ENCODE measurements at regions not wholly inside any gene's neighbourhood (a gene's known extent, or its start where the extent isn't known, plus 50 kb on each side); places are given as distances from the start of the nearest gene placed in this dataset.

DNA sequence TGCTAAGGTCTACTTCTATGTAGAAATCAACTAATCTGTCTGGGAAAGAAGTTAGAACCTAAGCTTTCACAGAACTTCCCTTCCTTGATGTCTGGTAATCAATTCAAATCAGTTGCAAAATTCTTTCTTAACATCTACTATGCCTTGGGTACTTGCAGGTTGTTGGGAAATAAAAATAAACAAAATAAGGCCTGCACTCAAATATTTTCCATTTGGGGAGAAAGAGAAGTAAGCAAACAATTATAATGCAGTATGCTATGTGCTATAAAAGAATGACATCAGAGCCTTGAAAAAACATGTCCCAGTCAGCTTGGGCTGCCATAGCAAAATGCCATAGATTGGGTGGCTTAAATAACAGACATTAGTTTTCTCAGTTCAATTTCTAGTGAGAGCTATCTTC, 425.9 kb upstream of the DCN start:
- FAIRE-seq = no peak

DNA sequence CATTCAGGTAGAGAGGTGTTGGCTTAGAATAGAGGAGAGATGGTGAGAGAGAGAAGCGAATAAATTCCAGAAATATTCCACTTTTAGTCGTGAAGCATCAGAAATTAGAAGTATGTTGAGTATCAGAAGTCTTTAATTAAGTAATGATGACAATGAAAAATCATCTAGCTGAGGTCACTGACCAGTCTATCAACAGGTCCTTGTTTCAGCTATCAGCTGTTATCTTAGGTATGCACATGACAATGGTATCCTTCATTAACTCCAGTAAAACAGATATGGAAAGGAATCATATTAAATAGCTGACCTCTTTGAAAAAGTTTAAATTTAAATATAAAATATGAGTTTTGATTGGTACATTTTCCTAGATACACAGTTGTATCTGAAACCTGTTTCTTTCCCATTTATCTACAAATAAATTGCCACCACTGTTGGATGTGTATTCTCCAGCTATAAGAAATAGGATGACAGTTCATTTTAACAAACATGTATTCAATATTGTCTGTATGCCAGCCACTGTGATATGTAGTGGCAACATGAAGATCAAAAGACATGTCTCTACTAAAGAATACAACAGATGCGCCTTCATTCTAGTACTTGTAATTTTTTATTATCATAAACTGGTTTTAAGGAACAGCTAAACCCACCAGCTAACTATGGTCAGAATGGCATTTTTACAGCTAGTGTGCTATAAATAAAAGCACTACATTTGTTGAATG, 424.2 kb upstream of the DCN start:
- FAIRE-seq = no peak

DNA sequence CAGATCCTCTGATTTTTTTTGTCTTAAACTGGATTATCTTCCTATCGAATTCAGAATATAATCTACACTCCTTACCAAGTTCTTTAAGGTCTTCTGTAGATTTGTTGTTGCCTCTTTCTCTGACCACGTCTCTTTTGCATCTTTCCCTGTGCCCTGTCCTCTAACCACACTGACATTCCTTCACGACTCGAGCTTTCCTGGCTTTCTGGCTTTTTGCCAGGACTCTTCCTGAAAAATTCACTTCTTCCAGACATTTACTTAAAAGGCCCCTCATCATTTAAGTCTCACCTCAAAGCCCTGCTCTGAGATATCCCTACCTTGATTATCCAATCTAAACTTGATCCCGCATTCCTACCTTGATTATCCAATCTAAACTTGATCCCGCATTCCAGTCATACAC, 422.3 kb upstream of the DCN start:
- FAIRE-seq = no peak

DNA sequence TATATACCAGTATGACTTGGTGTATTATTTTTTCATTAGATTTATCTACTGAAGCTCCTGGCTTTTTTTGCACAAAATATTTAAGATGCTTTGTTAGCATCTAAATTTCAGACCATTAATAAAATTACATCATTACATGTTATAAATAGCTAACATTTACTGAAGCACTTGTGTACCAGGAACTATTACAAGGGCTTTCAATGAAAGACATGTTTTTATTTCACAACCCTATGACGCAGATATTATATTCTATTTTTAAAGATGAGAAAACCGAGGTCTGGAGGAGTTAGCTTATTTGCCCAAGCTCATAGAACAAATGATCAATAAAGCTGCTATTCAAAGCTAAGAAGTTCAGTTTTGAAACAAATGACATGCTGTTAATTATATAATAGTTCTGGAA, 420.4 kb upstream of the DCN start:
- FAIRE-seq = no peak

DNA sequence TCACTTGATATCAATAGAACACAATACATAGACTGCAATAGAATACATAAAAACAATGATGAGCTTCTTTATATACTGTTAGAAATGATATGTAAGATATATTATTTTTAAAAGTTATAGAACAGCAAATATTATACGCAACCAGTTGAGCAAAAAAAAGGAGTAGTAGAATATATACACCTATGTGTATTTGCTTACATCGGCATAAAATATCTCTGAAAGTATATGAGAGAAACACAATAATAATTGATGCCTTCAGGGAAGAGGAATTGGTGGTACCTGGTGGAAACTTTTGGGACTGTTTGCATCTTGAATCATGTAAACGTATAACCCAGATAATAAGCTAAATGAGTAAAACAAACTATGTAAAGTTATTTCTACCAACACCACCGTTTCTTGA, 418.4 kb upstream of the DCN start:
- no peak for FAIRE-seq

DNA sequence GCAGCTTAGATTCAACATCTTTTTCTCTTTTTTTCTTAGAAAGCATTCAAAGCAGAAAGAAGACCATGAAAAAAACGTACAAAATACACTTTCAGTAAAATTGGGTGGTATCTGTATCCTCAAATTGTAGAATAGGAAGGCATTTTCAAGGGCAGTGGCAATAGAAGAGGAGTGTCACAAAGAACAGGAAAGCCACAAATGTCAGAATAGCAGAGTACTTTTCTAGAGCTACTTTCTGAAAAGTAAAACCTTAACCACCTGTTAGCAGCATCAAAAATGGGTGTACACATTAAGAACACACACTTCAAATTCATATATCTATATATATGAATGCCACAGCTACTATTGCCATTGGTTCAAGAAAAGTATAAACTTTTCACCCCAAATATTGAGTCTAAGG, 412.1 kb upstream of the DCN start:
- FAIRE-seq = no peak

DNA sequence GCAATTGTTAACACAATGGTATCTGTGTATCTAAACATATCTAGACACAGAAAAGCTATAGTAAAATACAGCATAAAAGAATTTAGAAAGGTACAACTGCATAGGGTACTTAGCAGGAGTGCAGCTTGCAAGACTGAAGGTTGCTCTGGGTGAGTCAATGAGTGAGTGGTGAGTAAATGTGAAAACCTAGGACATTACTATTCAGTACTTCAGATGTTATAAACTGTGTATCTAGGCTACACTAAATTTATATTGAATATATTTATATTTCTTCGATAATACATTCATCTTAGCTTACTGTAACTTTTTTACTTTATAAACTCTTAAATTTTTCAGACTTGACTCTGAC, 409.0 kb upstream of the DCN start:
- no peak for FAIRE-seq

DNA sequence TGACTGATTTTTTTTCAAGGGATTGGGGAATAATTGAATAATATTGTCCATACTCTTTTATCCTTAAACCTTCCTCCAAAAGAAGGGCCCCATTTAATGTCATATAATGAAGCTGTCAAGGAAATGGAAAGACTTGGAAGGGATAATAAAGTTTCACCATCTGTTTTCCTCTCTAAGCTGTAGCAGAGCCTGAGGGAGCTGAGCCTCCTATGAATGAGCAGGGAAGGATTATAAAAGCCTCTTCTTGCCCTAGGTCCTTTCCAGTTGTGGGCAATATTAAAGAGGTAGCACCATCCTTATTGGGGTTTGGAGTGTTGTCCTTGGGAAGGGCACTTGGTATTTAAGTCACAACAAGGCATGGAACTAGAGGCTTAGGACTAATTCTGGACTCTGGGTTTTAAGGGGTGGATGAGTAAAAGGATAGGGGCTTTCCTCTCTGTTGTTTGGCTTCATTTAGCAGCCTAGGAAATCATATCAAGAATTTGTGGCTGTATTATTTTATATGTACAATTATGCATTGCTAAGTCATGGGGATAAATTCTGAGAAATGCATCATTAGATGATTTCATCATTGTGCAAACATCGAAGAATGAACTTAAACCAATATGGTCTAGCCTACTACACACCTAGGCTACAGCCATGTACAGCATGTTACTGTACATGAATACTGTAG, 408.5 kb upstream of the DCN start:
- FAIRE-seq = no peak

DNA sequence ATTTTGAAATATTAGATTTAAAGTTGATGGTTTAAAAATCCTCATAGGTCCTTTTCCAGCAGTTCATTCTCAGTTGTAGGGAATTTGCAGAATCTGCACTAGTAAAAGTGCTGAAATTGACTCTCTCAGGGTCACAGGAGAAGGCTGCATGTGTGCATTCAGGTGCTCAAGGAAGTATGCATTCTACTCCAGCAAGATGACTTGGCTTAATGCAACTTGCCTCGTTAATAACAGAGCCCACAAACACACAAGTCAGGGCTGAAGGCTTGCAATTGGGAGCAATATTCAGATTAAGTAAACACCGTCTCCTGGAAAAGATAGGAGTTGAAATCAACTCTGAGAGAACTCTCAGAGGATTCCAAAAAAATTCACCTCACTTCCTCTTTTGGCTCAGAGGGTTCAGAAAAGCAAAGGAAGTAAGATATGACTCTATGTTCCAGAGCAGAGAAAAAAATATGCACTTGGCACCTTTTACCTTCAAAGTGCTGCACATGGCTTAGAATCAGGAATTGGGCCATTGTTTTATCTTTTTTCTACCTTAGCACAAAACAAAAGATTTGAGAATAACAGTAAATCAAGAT, 406.3 kb upstream of the DCN start:
- FAIRE-seq = no peak

DNA sequence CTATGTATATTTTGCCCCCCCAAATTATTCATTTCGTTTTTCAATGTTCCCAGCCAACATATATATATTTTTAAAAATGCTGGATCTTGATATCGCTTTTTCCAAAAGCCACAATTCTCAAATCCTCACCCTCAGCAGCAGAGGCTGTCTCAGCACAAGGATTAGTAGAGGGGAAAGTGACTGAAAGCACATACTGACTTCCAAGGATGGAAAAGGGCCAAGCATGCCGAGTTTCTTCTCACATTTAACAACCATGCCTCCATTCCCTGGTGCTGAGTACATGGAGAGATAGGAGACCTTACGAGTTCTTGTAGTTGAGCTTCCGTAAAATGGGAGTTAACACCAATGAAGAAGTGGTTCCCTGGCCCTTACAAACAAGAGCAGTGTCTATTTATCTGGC, 403.4 kb upstream of the DCN start:
- FAIRE-seq = no peak

DNA sequence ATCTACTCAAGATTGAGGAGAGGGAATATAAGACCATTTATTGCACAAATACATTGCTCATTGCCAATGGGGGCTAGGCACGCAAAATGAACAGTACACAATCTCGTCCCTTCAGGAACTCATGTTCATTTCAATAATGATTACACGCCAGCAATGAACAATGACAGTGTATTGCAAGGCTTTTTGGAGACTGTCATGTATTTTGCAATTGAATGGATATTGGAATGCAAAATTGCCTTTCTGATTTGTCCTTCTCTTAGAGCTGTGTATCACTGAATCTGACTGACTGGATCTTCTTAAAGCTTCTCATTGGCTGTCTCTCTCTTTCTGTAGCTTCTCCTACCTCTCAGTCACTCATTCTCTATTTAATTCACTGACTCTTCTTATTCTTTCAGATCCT, 400.2 kb upstream of the DCN start:
- no peak for FAIRE-seq

DNA sequence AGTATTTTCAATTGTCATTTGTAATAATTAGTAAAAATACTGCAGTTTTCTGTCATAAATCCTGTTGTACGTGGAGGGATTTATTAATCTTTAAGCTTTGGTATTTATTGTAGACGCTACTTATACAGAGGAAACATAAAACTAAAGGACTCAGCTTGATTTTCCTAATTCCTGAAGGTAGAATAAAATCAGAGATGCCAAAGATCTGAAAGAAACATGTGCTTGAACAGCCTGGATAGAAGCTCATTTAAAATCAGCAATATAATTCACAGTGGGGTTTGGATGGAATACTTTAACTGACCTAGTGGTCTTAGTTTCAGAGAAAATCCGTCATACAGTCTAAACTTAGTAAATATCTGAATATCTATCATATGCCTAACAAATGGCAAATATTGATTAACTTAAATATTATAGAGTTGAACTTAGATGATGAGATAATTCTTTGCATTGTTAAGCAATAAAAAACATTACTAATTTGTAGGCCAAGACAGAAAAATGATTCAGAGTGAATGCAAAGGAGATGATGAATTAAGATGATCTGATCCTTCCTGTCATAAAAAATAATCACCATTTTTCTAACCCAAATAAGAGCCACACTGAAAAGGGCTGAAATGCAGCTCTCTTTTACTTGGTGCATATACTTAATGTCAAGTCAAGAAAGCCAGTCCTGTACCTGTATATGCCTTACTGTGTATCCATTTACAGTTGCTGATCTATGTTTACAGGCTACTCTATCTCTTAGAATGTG, 397.1 kb upstream of the DCN start:
- FAIRE-seq = no peak

DNA sequence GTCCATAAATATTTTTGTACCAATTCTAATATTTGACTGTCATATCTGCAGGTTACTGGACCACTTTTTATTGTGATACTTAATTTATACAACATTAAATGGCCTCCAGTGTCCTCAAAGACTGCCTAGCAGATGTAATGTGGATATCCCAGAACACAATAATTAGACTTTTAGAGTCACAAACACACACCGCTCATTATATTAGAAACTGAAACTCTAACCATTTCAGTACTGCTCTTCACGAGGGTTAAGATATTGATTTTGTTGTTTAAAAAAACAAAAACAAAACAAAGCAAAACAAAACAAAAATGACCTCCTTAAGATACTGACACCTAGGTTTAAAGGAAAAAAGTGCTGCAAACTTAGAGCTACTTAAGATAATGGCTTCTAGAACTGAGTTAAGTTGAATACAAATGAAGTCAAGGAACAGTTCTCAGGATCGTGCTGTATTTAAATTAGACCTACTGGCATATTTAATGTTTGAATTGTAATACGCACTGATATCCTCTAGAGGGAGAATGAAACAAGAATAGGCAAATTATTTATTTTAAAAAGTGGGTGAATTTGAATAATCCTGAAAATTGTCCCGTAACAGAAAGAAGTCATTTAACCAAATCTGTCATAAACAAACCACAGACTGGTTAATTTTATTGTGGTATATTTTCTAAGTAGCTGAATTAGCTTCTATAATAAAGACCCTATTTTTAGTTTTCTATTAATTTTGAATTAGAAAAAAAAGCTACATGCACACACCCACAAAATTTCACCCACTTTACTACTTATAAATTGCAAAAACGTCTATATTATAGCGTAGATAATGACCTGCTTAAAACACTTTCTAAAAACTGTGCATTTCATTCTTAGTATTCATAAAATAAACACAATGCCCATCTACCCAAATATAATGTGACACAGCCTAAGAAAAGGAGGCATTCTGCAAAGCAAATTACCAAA, 395.2 kb upstream of the DCN start:
- peak; percentile 94 for FAIRE-seq

DNA sequence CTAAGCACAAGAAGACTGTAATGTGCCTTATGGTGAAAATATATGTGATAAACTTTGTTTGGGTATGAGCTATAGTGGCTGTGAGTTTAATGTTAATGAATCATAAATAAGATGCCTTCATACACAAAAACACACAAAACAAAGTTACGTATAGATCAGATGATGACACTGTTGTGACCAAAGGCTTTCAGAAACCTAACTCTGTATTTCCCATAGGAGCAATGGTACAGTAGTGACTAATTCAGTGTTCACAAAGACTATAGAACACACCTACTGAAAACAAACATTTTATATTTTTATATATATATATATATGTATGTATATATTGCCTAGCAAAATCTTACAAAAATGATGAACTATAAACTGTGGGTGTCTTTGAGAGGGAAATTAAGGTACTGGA, 393.8 kb upstream of the DCN start:
- FAIRE-seq = no peak

DNA sequence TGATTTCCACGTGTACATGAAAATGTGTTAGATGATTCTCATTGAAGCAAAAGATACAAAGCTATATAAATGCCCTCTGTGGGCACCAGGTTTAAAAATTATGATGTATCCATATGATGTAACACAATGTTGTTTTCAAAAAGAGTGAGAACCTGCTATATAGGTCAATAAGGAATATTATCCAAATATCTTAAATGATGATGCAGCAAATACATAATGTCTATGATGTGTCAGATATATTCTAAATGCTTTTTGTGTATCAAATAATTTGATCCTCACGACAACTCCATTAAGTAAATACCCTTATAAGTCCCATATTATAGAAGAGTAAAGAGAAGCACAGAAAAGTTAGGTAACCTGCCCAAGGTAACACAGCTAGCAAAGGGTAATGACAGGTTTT, 393.0 kb upstream of the DCN start:
- no peak for FAIRE-seq

DNA sequence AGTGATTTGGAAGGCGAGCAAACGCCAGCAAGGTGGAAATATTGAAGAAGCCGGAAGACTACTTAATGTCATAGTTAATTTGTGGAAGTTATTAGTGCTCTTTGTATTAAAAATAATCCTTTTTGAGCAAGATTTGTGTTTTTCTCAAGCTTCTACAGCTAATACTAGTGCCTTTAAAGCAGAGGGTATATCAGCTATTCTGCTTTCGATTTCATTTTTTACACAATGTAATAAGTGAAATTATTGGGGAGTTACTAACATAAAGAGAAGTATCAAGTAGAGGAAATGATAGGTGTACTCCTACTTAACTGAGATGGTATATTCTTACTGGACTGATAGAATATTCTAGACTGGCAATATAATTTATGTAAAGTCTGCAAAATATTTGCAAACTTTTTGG, 392.4 kb upstream of the DCN start:
- FAIRE-seq = no peak

DNA sequence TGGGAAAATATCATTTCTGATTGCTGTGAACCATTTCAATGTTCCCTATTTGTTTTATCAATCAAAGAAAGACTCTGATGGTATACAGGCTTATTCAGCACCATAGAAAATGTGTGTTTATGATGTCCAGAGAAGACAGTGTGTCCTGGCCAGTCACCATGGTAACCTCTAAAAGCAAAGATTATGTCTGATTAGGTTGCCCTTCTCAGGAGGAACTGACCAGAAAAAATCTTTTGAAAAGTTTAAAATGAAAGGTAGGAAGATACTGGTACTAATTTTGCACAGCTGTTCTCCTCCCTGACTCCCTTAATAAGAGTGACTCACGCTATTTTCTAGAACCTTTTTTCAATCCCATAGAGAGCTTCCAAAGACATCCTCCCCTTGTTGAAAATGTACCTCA, 391.8 kb upstream of the DCN start:
- no peak for FAIRE-seq

DNA sequence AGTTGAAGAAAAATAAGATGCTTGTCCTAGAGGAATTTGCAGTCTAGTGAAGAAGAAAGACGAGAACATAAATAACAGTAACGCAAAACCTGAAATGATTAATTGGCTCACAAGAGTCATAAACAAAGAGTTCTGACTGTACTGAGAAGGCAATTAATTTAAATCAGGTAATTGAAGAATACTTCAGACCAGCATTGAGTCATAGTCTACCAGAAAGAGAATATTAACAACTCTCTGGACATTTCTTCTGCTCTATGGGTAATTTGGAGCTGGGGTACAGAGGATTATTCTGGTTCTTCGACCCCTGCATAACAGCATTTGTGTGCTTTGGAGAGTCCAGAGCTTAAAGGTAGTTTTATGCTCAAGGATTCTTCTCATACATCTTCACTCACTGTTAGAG, 390.3 kb upstream of the DCN start:
- FAIRE-seq = no peak

DNA sequence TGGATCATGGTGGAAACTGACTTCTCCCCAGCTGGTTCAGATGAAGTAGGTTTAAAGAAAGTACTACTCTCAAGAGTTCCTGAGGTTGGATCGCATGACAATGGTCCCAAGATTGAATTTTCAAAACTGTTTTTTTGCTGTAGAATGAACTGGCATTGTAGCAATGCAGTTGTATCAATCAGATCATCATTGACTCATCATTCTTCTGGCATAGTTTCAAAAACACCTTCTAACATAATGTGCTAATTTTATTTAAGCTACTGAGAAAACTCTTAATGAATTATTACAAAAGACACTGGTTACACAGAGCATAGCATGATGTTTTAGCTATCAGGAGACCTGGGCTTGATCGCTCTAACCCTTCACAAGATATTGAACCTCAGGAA, 384.5 kb upstream of the DCN start:
- no peak for FAIRE-seq

DNA sequence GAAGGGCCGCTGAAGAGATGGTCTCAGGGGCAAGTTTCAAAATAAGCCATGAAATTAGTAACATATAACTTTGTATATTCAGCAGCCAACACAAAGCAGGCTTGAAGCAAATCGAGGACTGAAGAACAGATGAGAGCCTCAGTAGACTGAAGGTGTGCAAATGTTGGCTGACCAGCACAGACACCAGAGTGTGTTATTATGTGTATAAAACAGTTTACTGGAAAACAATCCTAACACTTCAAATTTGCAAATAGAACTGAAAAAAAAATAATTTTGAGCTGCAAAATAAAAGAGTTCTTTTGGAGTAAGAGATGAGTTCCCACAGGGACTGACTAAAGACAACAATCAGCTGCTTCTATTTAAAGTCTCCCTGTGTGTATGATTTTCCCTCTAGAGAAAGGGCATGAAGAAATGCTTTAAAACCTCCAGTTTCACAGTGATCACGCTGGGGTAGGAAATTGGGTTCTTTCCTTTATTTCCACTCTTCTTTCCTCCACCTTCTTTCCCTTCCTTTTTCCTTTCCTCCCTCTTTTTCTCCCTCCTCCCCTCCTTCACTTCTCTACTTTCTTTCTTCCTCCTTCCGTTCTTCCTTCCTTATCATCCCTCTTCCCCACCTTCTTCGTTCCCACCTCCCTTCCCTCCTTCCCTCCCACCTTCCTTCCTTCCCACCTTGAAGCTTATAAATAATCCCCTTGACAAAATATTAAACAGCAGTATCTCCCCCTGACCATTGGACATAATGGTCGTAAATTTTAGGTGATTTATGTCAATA, 383.9 kb upstream of the DCN start:
- FAIRE-seq = no peak

DNA sequence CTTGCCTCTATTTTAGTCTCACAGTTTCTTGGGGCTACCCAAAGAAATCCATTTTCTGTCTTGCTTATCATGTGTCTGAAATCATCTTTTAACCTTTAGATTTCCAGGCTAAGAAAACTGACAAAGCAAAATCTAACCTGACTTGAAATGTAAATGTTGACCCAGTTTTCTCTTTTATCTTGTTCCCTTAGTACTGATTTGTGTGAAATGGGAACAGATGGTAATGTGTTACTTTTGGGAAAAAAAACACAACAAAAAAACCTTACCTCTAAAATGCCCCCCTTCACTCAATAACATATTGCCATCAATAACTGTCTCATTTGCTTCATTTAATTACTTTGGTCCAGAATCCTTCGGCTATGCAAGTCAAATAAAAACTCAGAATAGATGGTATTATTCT, 383.2 kb upstream of the DCN start:
- no peak for FAIRE-seq

DNA sequence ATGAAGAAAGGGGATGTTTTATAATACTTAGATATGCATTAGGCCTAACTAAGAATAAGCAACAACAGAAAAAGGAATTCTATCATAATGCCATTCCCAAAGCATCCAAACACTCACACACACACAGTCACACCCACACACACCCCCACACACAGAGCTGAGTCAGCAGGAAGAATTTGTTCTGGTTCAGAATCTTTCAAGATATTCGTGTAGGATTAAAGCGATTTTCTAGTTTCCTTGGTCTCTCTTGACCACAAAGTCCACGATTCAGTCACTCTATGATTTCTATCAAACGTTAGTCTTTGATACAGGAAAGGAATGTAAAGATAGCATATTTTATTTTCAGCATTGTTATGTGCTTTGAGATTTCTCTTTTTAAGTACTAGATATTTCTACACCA, 382.6 kb upstream of the DCN start:
- no peak for FAIRE-seq
